ENCODE measurements at regions not wholly inside any gene's neighbourhood (a gene's known extent, or its start where the extent isn't known, plus 50 kb on each side); places are given as distances from the start of the nearest gene placed in this dataset.

GRCh38 chr21:29419422-29419821 lies 120.7 kb downstream of the BACH1 start:
- H3K4me3 Mint-ChIP-seq = no peak overlapping the region
- no peak overlapping the region for H3K9ac ChIP-seq (ENCODE audit: extremely low read depth, low read length, poor library complexity, severe bottlenecking)
- no peaks in the 10 kb centered on the region for H3K27me3 Mint-ChIP-seq (ENCODE audit: insufficient read depth)
- peaks cover 5% of the 10 kb centered on the region for H3K4me1 Mint-ChIP-seq
- H3K27ac Mint-ChIP-seq = no peak overlapping the region
- WGBS, 2 experiments (ENCODE audit: insufficient coverage in 1 of 2, insufficient read length in 1 of 2) = 100% methylated on average over 1 of the region's 1 CpG; no CpG with 5 or more reads in 1 of the 2 experiments
- H3K9me3 ChIP-seq (ENCODE audit: control insufficient read depth, low read length) = no peaks in the 10 kb centered on the region
- peaks cover 2% of the 10 kb centered on the region for H3K36me3 Mint-ChIP-seq (ENCODE audit: low read depth)
- no peak for DNase-seq
- peaks cover 2% of the 10 kb centered on the region for H3K9me3 Mint-ChIP-seq
- no peaks in the 10 kb centered on the region for H3K36me3 ChIP-seq (ENCODE audit: control insufficient read depth, insufficient read depth, low read length)
- H3K27ac ChIP-seq (ENCODE audit: low read depth, low read length) = no peak overlapping the region
- no peak overlapping the region for H3K4me3 ChIP-seq (ENCODE audit: low read length)
- TF ChIP-seq CTCF (conservative IDR thresholded peaks at IDR 0.05) = no peak
- H3K27me3 ChIP-seq (ENCODE audit: control insufficient read depth, insufficient read depth, low read length, poor library complexity, severe bottlenecking) = no peaks in the 10 kb centered on the region
- H3K4me1 ChIP-seq (ENCODE audit: control insufficient read depth, insufficient read depth, low read length) = no peaks in the 10 kb centered on the region

GRCh38 chr21:29423099-29423870 lies 124.6 kb downstream of the BACH1 start:
- Mint-ChIP-seq H3K36me3 (ENCODE audit: low read depth) (peaks cover 3% of the 10 kb centered on the region), H3K27me3 (ENCODE audit: insufficient read depth) (no peaks in the 10 kb centered on the region), H3K27ac (no peak overlapping the region), H3K4me1 (peaks cover 12% of the 10 kb centered on the region), H3K9me3 (peaks cover 2% of the 10 kb centered on the region), H3K4me3 (no peak overlapping the region)
- Histone ChIP-seq H3K27me3 (ENCODE audit: control insufficient read depth, insufficient read depth, low read length, poor library complexity, severe bottlenecking) (no peaks in the 10 kb centered on the region), H3K4me3 (ENCODE audit: low read length) (no peak overlapping the region), H3K27ac (ENCODE audit: low read depth, low read length) (no peak overlapping the region), H3K9ac (ENCODE audit: extremely low read depth, low read length, poor library complexity, severe bottlenecking) (no peak overlapping the region), H3K9me3 (ENCODE audit: control insufficient read depth, low read length) (no peaks in the 10 kb centered on the region), H3K36me3 (ENCODE audit: control insufficient read depth, insufficient read depth, low read length) (no peaks in the 10 kb centered on the region), H3K4me1 (ENCODE audit: control insufficient read depth, insufficient read depth, low read length) (no peaks in the 10 kb centered on the region)
- no peak for DNase-seq
- 87 to 100% methylated on average over 1 to 2 of the region's 2 CpGs for WGBS, 2 experiments (ENCODE audit: insufficient coverage in 1 of 2, insufficient read length in 1 of 2)
- no peak for TF ChIP-seq CTCF (conservative IDR thresholded peaks at IDR 0.05)

GRCh38 chr21:29424728-29425127 lies 126.0 kb downstream of the BACH1 start:
- WGBS, 2 experiments (ENCODE audit: insufficient coverage in 1 of 2, insufficient read length in 1 of 2) = 92 to 100% methylated on average over 1 to 2 of the region's 2 CpGs
- peaks cover 3% of the 10 kb centered on the region for H3K36me3 Mint-ChIP-seq (ENCODE audit: low read depth)
- TF ChIP-seq CTCF (conservative IDR thresholded peaks at IDR 0.05) = no peak
- H3K27me3 ChIP-seq (ENCODE audit: control insufficient read depth, insufficient read depth, low read length, poor library complexity, severe bottlenecking) = no peaks in the 10 kb centered on the region
- no peak overlapping the region for H3K4me3 ChIP-seq (ENCODE audit: low read length)
- H3K27me3 Mint-ChIP-seq (ENCODE audit: insufficient read depth) = no peaks in the 10 kb centered on the region
- no peaks in the 10 kb centered on the region for H3K36me3 ChIP-seq (ENCODE audit: control insufficient read depth, insufficient read depth, low read length)
- H3K27ac Mint-ChIP-seq = no peak overlapping the region
- no peak overlapping the region for H3K4me3 Mint-ChIP-seq
- peaks cover 1% of the 10 kb centered on the region for H3K9me3 Mint-ChIP-seq
- DNase-seq = no peak
- H3K9me3 ChIP-seq (ENCODE audit: control insufficient read depth, low read length) = no peaks in the 10 kb centered on the region
- H3K4me1 ChIP-seq (ENCODE audit: control insufficient read depth, insufficient read depth, low read length) = no peaks in the 10 kb centered on the region
- H3K4me1 Mint-ChIP-seq = peaks cover 13% of the 10 kb centered on the region
- H3K9ac ChIP-seq (ENCODE audit: extremely low read depth, low read length, poor library complexity, severe bottlenecking) = no peak overlapping the region
- H3K27ac ChIP-seq (ENCODE audit: low read depth, low read length) = no peak overlapping the region
